ENCODE measurements at regions not wholly inside any gene's neighbourhood (a gene's known extent, or its start where the extent isn't known, plus 50 kb on each side); places are given as distances from the start of the nearest gene placed in this dataset.

DNA sequence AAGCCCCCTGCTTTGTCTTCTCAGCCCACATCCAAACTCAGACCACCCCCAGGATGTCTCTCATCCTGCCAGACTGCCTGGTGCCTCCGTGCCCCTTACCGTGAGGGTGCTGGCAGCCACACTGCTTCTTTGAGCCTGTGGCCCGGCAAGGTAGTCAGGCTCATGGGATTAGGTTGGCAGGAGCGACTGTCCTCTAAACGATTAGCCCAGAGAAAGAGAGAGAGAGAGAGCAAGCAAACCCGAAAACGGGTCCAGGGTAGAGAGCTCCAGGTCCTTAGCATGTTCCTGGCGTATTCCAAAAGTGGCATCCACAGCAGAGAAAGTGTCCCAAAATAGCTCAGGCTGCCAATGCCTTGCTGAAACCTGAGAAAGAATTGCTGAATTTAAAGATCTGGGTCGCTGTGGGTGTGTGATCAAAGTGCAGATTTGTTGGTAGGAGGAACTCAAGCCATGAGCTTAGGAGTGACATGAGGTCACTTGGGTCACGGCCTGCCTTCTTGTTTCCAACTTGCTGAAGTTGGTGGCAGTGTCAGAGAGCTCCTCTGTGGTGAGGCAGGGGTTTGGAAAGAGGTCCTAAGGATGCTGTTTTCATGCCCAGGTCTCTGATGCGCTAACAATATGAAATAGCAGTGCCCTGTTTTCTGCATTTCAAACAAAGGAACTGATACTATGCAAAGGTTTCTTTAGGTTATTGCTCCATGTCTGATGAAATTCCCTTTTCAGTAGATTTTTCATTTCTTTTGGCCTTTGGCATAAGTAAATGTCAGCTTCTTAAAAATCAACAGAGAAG, 81.6 kb downstream of the RTL9 start:
- H3K4me3 Mint-ChIP-seq: no peak overlapping the region
- no peak overlapping the region for H2BK120ac ChIP-seq (ENCODE audit: low read depth, low read length, poor library complexity, severe bottlenecking)
- no peak overlapping the region for H4K91ac ChIP-seq (ENCODE audit: insufficient read length, low read depth, low read length)
- H4K20me1 ChIP-seq (ENCODE audit: control insufficient read depth, insufficient read depth, insufficient read length): no peaks in the 10 kb centered on the region
- no peak overlapping the region for H3K14ac ChIP-seq (ENCODE audit: insufficient read depth, low read length)
- peaks cover 4% of the 10 kb centered on the region; the same call in 1 of the 2 replicates for H3K4me1 ChIP-seq (ENCODE audit: insufficient read depth, low read length)
- H3K56ac ChIP-seq (ENCODE audit: insufficient read length, low read depth, low read length): no peak overlapping the region
- H3K9me3 Mint-ChIP-seq: no peaks in the 10 kb centered on the region
- no peak for TF ChIP-seq CTCF (conservative IDR thresholded peaks at IDR 0.05)
- peaks cover 45 to 48% of the 10 kb centered on the region in 2 experiments for H3K4me1 Mint-ChIP-seq
- H2AK5ac ChIP-seq (ENCODE audit: insufficient read length, low read length): no peak overlapping the region
- no peak overlapping the region for H2AFZ ChIP-seq (ENCODE audit: low read length)
- H3K9ac ChIP-seq (ENCODE audit: extremely low read depth, insufficient read length, low read length): no peak overlapping the region
- no peak overlapping the region for H2BK15ac ChIP-seq (ENCODE audit: low read depth, low read length)
- no peak overlapping the region for H3K4me2 ChIP-seq (ENCODE audit: insufficient read depth, insufficient read length, low read length)
- H3K79me2 ChIP-seq (ENCODE audit: insufficient read depth, low read length): no peaks in the 10 kb centered on the region
- H2BK20ac ChIP-seq (ENCODE audit: low read depth, low read length, poor library complexity, severe bottlenecking): no peak overlapping the region
- no peak overlapping the region for H4K8ac ChIP-seq (replicated peaks; ENCODE audit: insufficient read length, low read depth, low read length)
- no peaks in the 10 kb centered on the region for H3K9me3 ChIP-seq (ENCODE audit: control insufficient read depth, low read depth, low read length)
- H3K27me3 ChIP-seq (ENCODE audit: insufficient read depth, low read length): no peaks in the 10 kb centered on the region
- H3K36me3 Mint-ChIP-seq (ENCODE audit: insufficient read depth in 1 of 3, low read depth in 3 of 3): no peaks in the 10 kb centered on the region
- H3K4ac ChIP-seq (ENCODE audit: low read depth, low read length): no peak overlapping the region
- H3K23ac ChIP-seq (ENCODE audit: insufficient read length, low read depth, low read length): no peak overlapping the region
- H3K18ac ChIP-seq (ENCODE audit: insufficient read length, low read depth, low read length): no peak overlapping the region
- H2BK12ac ChIP-seq (ENCODE audit: insufficient read length, low read depth, low read length): no peak overlapping the region
- DNase-seq: no peak
- no CpG with 5 or more reads among the region's 11 CpGs for WGBS (ENCODE audit: extremely low coverage, insufficient read length, low lambda C conversion rate)
- no peaks in the 10 kb centered on the region for H3K23me2 ChIP-seq (ENCODE audit: insufficient read length, low read depth, low read length, poor library complexity, severe bottlenecking)
- H4K5ac ChIP-seq (ENCODE audit: insufficient read length, low read depth, low read length): no peak overlapping the region
- H3K27ac Mint-ChIP-seq: peak overlapping the region in 1 of 3 experiments; percentile 73; a peak in 3 of 7 replicates
- H3K79me1 ChIP-seq (ENCODE audit: insufficient read depth, low read depth, low read length, poor library complexity, severe bottlenecking): no peaks in the 10 kb centered on the region
- no peak overlapping the region for H3T11ph ChIP-seq (ENCODE audit: low read length)
- no peak overlapping the region for H3K27ac ChIP-seq (ENCODE audit: insufficient read length, low read depth, low read length)
- no peak overlapping the region for H2BK5ac ChIP-seq (ENCODE audit: insufficient read length, low read length)
- peaks cover 5% of the 10 kb centered on the region for H3K27me3 Mint-ChIP-seq (ENCODE audit: low read depth)

Data from H9 (cell line).